H9 (cell line): ENCODE measurements at regions not wholly inside any gene's neighbourhood (a gene's known extent, or its start where the extent isn't known, plus 50 kb on each side); places are given as distances from the start of the nearest gene placed in this dataset.

Source experiments
- DNase-seq: peaks from one replicate; pipeline ENCODE4 v3.0.0-alpha.2; 2017
- H2AFZ ChIP-seq: one replicate; pipeline ENCODE4 v1.6.1; 2013; ENCODE audit warnings: mild to moderate bottlenecking, low read length, control low read depth, moderate library complexity
- H2AK5ac ChIP-seq: 2 replicates; pipeline ENCODE4 v1.6.1; 2013; ENCODE audit warnings: low read length, control low read depth, mixed read lengths; ENCODE audit not compliant: insufficient read length
- H2BK120ac ChIP-seq: one replicate; pipeline ENCODE4 v1.6.1; 2013; ENCODE audit warnings: low read depth, mild to moderate bottlenecking, low read length, control low read depth, inconsistent platforms; ENCODE audit not compliant: poor library complexity, severe bottlenecking
- H2BK12ac ChIP-seq: 2 replicates; pipeline ENCODE4 v1.6.1; 2013; ENCODE audit warnings: low read length, control low read depth, mixed read lengths, low read depth; ENCODE audit not compliant: insufficient read length
- H2BK15ac ChIP-seq: 2 replicates; pipeline ENCODE4 v1.6.1; 2013; ENCODE audit warnings: low read depth, low read length, control low read depth
- H2BK20ac ChIP-seq: one replicate; pipeline ENCODE4 v1.6.1; 2013; ENCODE audit warnings: low read depth, mild to moderate bottlenecking, low read length, control low read depth, inconsistent platforms; ENCODE audit not compliant: poor library complexity, severe bottlenecking
- H2BK5ac ChIP-seq: 2 replicates; pipeline ENCODE4 v1.6.1; 2013; ENCODE audit warnings: low read length, control low read depth, mixed read lengths; ENCODE audit not compliant: insufficient read length
- H3K14ac ChIP-seq: 2 replicates; pipeline ENCODE4 v1.6.1; 2013; ENCODE audit warnings: low read length, control low read depth; ENCODE audit not compliant: insufficient read depth
- H3K18ac ChIP-seq: 2 replicates; pipeline ENCODE4 v1.6.1; 2013; ENCODE audit warnings: low read depth, mild to moderate bottlenecking, mixed read lengths, low read length, control low read depth; ENCODE audit not compliant: insufficient read length
- H3K23ac ChIP-seq: 2 replicates; pipeline ENCODE4 v1.6.1; 2013; ENCODE audit warnings: low read length, control low read depth, mixed read lengths, low read depth; ENCODE audit not compliant: insufficient read length
- H3K23me2 ChIP-seq: 2 replicates; pipeline ENCODE4 v1.6.1; 2013; ENCODE audit warnings: low read depth, mild to moderate bottlenecking, mixed read lengths, low read length, control low read depth; ENCODE audit not compliant: insufficient read length, poor library complexity, severe bottlenecking
- H3K27ac ChIP-seq: 2 replicates; pipeline ENCODE4 v1.5.1; 2013; ENCODE audit warnings: low read length, control low read depth, mixed read lengths, low read depth; ENCODE audit not compliant: insufficient read length
- H3K27me3 ChIP-seq: 2 replicates; pipeline ENCODE4 v1.6.1; 2013; ENCODE audit warnings: low read length, control low read depth, inconsistent platforms; ENCODE audit not compliant: insufficient read depth
- H3K4ac ChIP-seq: 2 replicates; pipeline ENCODE4 v1.6.1; 2013; ENCODE audit warnings: low read depth, mild to moderate bottlenecking, control low read depth, inconsistent platforms, low read length, moderate library complexity
- H3K4me1 ChIP-seq: 2 replicates; pipeline ENCODE4 v1.6.1; 2013; ENCODE audit warnings: low read length, control low read depth, inconsistent platforms; ENCODE audit not compliant: insufficient read depth
- H3K4me2 ChIP-seq: 2 replicates; pipeline ENCODE4 v1.6.1; 2013; ENCODE audit warnings: low read length, control low read depth, mixed read lengths; ENCODE audit not compliant: insufficient read length, insufficient read depth
- H3K56ac ChIP-seq: 2 replicates; pipeline ENCODE4 v1.6.1; 2013; ENCODE audit warnings: low read depth, mild to moderate bottlenecking, mixed read lengths, low read length, control low read depth; ENCODE audit not compliant: insufficient read length
- H3K79me1 ChIP-seq: 2 replicates; pipeline ENCODE4 v1.6.1; 2013; ENCODE audit warnings: low read depth, mild to moderate bottlenecking, moderate library complexity, low read length, control low read depth, inconsistent platforms; ENCODE audit not compliant: insufficient read depth, poor library complexity, severe bottlenecking
- H3K79me2 ChIP-seq: 2 replicates; pipeline ENCODE4 v1.6.1; 2013; ENCODE audit warnings: low read length, control low read depth, inconsistent platforms; ENCODE audit not compliant: insufficient read depth
- H3K9ac ChIP-seq: 2 replicates; pipeline ENCODE4 v1.6.1; 2013; ENCODE audit warnings: low read length, control low read depth, mixed read lengths; ENCODE audit not compliant: insufficient read length; ENCODE audit errors: extremely low read depth
- H3K9me3 ChIP-seq: one replicate; pipeline ENCODE4 v1.6.1; 2013; ENCODE audit warnings: low read depth, low read length, inconsistent platforms; ENCODE audit not compliant: control insufficient read depth
- H3T11ph ChIP-seq: one replicate; pipeline ENCODE4 v1.6.1; 2013; ENCODE audit warnings: mild to moderate bottlenecking, low read length, control low read depth, inconsistent platforms
- H4K20me1 ChIP-seq: one replicate; pipeline ENCODE4 v1.6.1; 2013; ENCODE audit not compliant: control insufficient read depth, insufficient read length, insufficient read depth
- H4K5ac ChIP-seq: 2 replicates; pipeline ENCODE4 v1.6.1; 2013; ENCODE audit warnings: low read depth, mild to moderate bottlenecking, mixed read lengths, low read length, control low read depth; ENCODE audit not compliant: insufficient read length
- H4K8ac ChIP-seq: replicated peaks from 2 replicates; pipeline ENCODE4 v1.6.1; 2013; ENCODE audit warnings: low read length, control low read depth, mixed read lengths, low read depth; ENCODE audit not compliant: insufficient read length
- H4K91ac ChIP-seq: 2 replicates; pipeline ENCODE4 v1.6.1; 2013; ENCODE audit warnings: low read depth, mild to moderate bottlenecking, moderate library complexity, mixed read lengths, low read length, control low read depth; ENCODE audit not compliant: insufficient read length
- H3K27ac Mint-ChIP-seq, 3 experiments: 2 replicates in 2 of 3; 3 replicates in 1 of 3; pipeline ENCODE4 v1.8.0; 2020 to 2021; ENCODE audit warnings: mixed read lengths in 3 of 3, mild to moderate bottlenecking in 1 of 3, moderate library complexity in 1 of 3
- H3K27me3 Mint-ChIP-seq: 2 replicates; pipeline ENCODE4 v1.8.0; 2021; ENCODE audit warnings: low read depth, mild to moderate bottlenecking, moderate library complexity, mixed read lengths
- H3K36me3 Mint-ChIP-seq, 3 experiments: 2 replicates in 2 of 3; 3 replicates in 1 of 3; pipeline ENCODE4 v1.8.0; 2020 to 2021; ENCODE audit warnings: low read depth in 3 of 3, mixed read lengths in 3 of 3; ENCODE audit not compliant: insufficient read depth in 1 of 3
- H3K4me1 Mint-ChIP-seq, 2 experiments: 2 replicates each; pipeline ENCODE4 v1.8.0; 2020; ENCODE audit warnings: mixed read lengths in 2 of 2
- H3K4me3 Mint-ChIP-seq, 2 experiments: 2 replicates in 1 of 2; 3 replicates in 1 of 2; pipeline ENCODE4 v1.8.0; 2020 to 2021; ENCODE audit warnings: mild to moderate bottlenecking in 2 of 2, mixed read lengths in 2 of 2, moderate library complexity in 1 of 2
- H3K9me3 Mint-ChIP-seq, 2 experiments: 2 replicates in 1 of 2; 3 replicates in 1 of 2; pipeline ENCODE4 v1.8.0; 2020; ENCODE audit warnings: mild to moderate bottlenecking in 2 of 2, mixed read lengths in 2 of 2, moderate library complexity in 1 of 2
- CTCF ChIP-seq: fragments of 200-600 bp; sonication (generic); conservative IDR thresholded peaks from 3 replicates; pipeline ENCODE4 v1.8.0; 2021; ENCODE audit warnings: antibody characterized with exemption, mild to moderate bottlenecking
- WGBS: extraction: QIAGEN DNeasy Blood & Tissue Kit; methylation state at CpG from one replicate; pipeline ENCODE4 v1.1.7; 2013; ENCODE audit warnings: missing lambda C conversion rate, low lambda C conversion rate, mixed read lengths; ENCODE audit not compliant: insufficient read length; ENCODE audit errors: extremely low coverage; 5-methylcytosine and 5-hydroxymethylcytosine counted together

- no peak overlapping the region for H4K5ac ChIP-seq
- H3K23me2 ChIP-seq, result no peaks in the 10 kb centered on the region
- H3K79me1 ChIP-seq, result no peaks in the 10 kb centered on the region
- H2BK5ac ChIP-seq, result no peak overlapping the region
- no peak overlapping the region for H3K9ac ChIP-seq
- peaks cover 16 to 18% of the 10 kb centered on the region in 2 experiments for H3K4me1 Mint-ChIP-seq
- H3K4ac ChIP-seq, result no peak overlapping the region
- no peak overlapping the region for H3K27ac ChIP-seq
- DNase-seq, result no peak
- H2AK5ac ChIP-seq, result no peak overlapping the region
- no peaks in the 10 kb centered on the region for H3K27me3 ChIP-seq
- no peak overlapping the region for H2BK20ac ChIP-seq
- H3K4me3 Mint-ChIP-seq, result no peak overlapping the region
- no peak overlapping the region for H2BK15ac ChIP-seq
- H3T11ph ChIP-seq, result no peak overlapping the region
- no peak overlapping the region for H3K18ac ChIP-seq
- no peaks in the 10 kb centered on the region for H3K79me2 ChIP-seq
- H3K36me3 Mint-ChIP-seq, result peaks cover 0 to 1% (median under 1%) of the 10 kb centered on the region in 3 experiments; a peak in 2 of 7 replicates
- no peak for TF ChIP-seq CTCF
- H3K27ac Mint-ChIP-seq, result no peak overlapping the region
- no peaks in the 10 kb centered on the region for H3K9me3 ChIP-seq
- H4K91ac ChIP-seq, result no peak overlapping the region
- no peak overlapping the region for H2BK120ac ChIP-seq
- H4K20me1 ChIP-seq, result no peaks in the 10 kb centered on the region
- peaks cover 2% of the 10 kb centered on the region; the same call in 1 of the 2 replicates for H3K4me1 ChIP-seq
- H3K56ac ChIP-seq, result no peak overlapping the region
- no peak overlapping the region for H2AFZ ChIP-seq
- no peak overlapping the region for H3K23ac ChIP-seq
- H3K9me3 Mint-ChIP-seq, result peaks cover 0 to under 1% of the 10 kb centered on the region in 2 experiments; a peak in 4 of 5 replicates
- H3K14ac ChIP-seq, result no peak overlapping the region
- no CpG with 5 or more reads among the region's 4 CpGs for WGBS
- H2BK12ac ChIP-seq, result no peak overlapping the region
- no peaks in the 10 kb centered on the region; the same call in 1 of the 2 replicates for H3K27me3 Mint-ChIP-seq
- no peak overlapping the region for H4K8ac ChIP-seq
- no peak overlapping the region for H3K4me2 ChIP-seq
These were observed 232.5 kb downstream of the ANKRD50 start for GRCh38 chr4:124480061-124480460.
